Body of pancreas (tissue), 4 donors: ENCODE measurements at regions not wholly inside any gene's neighbourhood (a gene's known extent, or its start where the extent isn't known, plus 50 kb on each side); places are given as distances from the start of the nearest gene placed in this dataset.

Experiments used
- CTCF ChIP-seq, 7 experiments: fragments of 450-650 bp in 4 of 7; fragments of 200-600 bp in 3 of 7; sonication (generic) in 3 of 7; IDR thresholded peaks; one replicate each; pipeline ENCODE4 v1.5.1; 2016 to 2019; ENCODE audit warnings: antibody characterized with exemption in 7 of 7
- POLR2A ChIP-seq, 3 donors: fragments of 450-650 bp; IDR thresholded peaks; one replicate each; pipeline ENCODE4 v1.6.1; 2016; ENCODE audit warnings: antibody characterized with exemption in 3 of 3, mild to moderate bottlenecking in 2 of 3

- TF ChIP-seq CTCF (IDR thresholded peaks at IDR 0.05) (no peak), POLR2A (IDR thresholded peaks at IDR 0.05) (no peak)
Measured at GRCh38 chr12:58156697-58157096, 215.3 kb downstream of the ATP23 start.
